Left hindlimb (tissue), 1 donor: ENCODE measurements at regions not wholly inside any gene's neighbourhood (a gene's known extent, or its start where the extent isn't known, plus 50 kb on each side); places are given as distances from the start of the nearest gene placed in this dataset.
"Not testable (repeated sequence)": the region's sequence is repeated elsewhere in the genome, so short reads cannot be mapped to it uniquely, and the experiment has no call there.

Experiments used
- DNase-seq: peaks from one replicate; pipeline ENCODE4 v3.0.0-alpha.2; 2018

DNA sequence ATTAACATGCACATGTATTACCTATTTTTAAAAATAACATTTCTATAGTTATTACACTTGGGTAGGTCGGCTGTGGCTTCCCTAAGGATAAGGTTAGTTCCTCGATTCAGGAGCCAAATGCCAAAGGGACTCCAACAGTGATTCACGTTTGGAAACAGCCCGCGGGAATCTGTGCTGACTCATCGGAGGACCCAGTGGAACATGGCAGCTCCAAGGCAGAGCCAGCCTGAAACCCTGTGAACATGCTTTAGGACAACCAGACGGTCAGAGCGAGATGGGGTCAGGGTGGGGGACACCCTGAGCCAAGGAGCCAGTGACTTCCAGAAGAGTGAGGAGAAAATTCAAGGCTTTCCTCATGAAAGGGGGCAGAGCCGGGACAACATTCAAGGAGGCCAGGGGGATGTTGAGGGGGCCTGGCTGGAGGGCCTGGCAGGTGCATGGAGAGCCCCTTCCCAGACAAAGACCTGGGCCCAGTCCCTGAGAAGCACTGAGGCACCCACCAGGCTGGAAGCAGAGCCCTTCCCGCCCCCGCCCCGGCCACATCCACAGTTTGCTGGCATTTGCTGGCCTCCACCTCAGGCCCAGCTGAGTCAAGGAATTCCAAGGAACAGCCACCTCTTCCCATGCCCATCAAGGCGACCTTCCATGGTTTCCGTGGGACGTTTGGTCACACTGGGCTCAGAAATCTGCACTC, 133.2 kb downstream of the SNX5 start:
- DNase-seq = no peak

DNA sequence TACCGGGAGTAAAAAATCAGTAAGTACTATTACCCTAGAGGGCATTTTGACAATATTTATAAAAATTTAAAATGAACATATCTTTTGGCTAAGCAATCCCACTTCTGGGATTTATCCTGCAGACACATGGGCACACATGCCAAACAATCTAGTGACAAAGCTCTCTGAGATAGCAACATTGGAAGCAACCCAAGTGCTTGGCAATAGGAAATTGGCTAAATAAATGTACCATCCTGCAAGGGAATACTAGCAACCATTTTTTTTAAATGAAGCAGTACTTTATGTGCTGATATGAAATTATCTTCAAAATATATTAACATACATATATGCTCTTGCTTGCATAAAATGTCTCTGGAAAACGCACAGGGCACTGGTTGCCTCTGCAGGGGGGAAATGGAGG, 133.8 kb downstream of the SNX5 start:
- DNase-seq = no peak

DNA sequence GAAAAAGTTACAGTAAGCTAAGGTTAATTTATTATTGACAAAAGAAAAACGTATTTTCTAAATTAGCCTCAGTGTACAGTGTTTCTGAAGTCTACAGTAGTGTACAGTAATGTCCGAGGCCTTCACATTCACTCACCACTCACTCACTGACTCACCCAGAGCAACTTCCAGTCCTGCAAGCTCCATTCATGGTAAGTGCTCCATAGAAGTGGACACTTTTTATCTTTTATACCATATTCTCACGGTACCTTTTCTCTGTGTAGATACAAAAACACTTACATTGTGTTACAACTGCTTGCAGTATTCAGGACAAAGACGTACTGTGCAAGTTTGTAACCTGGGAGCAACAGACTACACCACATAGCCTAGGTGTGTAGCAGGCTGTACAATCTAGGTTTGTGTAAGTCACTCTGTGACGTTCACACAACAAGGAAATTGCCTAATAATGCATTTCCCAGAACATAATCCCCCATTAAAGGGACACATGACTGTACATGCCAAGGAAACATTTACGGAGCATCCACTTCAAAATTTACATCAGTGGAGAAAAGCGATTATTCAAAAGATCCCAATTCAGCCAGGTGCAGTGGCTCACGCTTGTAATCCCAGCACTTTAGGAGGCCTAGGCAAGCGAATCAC, 133.4 kb downstream of the BANF2 start:
- no peak for DNase-seq

- DNase-seq = no peak
These were observed 132.6 kb downstream of the BANF2 start for GRCh38 chr20:17832236-17832915.

- no peak for DNase-seq
These were observed 128.9 kb downstream of the BANF2 start for GRCh38 chr20:17828598-17829144.

DNA sequence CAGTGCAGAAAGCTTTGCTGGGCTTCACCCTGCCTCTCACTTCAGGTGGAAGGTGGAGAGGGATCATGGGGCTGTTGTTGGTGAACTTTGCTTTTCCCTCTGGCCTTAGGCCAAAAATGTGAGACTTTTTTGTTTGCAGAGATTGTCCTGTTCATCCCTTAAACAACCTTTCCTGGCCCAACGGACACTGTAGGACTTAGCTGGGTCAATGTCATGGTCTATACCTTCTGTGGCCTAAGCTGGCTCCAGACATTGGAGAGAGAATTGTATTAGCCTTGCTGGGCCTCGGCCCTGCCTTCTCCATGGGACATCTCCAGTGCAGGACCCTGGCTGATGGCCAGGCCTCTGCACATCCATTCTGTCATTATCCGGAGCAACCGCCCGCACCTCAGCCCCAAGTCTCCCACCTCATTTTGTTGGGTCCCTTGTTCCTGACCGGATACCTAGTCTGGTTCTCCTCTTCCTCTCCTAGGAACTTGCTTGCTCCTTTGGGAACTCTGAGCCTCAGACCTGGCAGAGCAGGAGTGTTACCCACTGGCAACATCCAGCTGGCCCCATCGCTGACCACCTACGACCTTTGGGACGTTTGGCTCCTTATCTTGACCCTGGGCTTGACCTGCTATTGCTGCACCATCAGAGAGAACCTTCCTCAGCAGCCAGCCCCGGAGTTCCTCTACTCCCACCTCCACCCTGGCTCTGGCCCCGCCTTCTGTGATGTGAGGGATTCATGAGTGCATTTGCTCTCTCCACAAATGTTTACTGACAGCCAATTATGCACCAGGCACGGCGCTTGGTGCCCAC, 128.2 kb downstream of the BANF2 start:
- no peak for DNase-seq

GRCh38 chr20:17827079-17827478, 127.3 kb downstream of the BANF2 start:
- no peak for DNase-seq

DNA sequence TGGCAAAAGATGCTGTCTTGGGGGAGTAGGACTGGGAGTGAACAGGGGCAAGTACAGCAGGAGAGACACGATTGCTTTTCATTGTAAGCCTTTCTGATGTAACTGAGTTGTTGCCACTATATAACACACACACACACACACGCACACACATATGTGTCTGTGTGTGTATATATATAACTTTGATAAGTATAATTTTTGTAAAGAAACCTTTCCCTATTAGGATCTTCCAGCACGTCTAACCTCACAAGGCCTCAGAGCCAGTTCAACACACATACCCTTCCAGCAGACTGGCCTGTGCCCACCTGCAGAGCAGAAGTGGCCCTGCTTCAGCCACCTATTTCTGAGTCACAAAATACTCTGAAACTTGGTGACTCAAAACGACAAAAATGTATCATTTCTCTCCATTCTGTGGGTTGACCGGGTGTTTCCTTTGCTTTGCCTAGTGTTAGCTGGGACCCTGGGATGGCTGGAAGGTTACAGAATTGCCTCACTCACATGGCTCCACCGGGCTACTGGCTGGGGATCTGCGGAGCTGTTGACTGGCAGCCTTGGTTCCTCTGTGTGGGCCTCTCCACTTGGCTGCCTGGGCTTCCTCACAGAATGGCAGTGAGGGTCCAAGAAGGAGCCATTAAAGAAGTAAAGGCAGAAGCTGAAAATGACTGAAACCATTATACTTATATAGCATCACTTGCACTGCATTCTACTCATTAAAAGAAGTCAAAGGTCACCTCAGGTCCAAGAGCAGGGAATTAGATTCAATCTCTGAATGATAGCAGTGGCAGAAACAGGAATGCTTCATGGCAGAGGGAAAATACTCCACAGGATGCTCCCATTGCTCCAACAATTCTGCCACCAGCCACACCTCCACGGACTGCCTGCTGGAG, 126.4 kb downstream of the BANF2 start:
- no peak for DNase-seq

DNA sequence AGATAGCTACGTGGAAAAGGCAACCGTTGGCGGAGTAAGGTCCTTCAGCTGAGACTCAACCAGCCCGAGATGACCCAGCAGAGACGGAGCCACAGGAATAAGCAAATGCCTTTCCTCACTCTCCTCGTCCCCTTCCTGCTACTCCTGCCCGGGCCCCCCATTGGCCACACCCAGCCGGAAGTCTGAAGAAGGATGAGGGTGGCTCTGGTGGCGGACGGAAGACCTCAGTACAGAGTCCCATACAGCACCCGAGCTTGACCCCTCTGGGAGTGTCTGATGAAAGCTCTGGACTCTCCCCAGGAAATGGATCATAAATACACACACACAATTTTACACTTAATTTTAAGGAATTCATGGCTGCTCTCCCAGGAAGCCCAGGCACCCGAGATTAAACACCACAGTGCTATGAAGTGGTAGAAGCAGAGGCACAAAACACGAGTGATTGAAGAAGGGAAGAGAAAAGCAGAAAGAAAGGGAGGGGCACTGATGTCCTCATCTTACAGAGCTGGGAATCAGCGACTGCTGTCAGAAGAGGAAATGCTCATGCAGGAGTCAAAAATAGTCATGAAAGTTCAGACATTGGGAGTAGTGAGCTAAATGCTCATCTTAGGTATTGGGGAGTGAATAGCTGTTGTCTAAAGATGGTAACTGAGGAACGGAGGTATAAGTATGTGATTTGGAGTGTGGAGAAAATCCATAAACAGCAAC, 125.6 kb downstream of the BANF2 start:
- DNase-seq = no peak

GRCh38 chr20:17824676-17825251, 125.0 kb downstream of the BANF2 start:
- no peak for DNase-seq

DNA sequence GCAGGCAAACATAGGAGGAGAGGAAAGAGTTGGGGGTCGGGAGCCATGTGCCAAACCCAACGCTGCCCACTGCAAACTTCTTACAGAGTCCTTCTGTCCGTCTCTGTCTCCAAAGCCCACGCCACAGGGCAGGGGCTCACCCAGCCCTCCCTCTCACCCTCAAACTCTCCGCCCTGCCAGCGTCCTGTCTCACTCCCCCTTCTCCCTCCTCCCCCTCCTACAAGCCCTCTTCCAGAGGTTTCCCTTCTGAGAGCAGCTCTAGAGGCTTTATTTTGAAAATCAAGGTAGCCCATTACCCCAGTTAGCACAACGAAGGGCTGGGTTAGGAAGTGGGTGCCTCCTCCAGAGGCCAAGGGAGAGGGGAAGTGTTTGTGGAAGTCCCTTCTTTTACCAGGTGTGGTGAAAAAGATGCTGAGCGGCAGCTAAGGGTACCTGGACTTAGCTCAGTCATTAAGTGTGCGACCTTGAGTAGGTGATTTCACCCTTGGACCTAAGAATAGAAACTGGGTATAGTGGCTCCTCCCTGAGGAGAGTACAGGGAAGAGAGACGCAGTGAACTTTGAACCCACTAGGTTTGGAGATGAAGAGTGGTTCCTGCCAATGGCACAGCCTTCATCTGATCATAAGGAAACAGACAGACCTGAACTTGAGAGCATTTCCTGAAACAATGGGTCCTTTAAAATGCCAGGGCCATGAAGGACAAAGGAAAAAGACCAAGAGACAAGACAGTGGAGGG, 123.8 kb downstream of the BANF2 start:
- no peak for DNase-seq

DNA sequence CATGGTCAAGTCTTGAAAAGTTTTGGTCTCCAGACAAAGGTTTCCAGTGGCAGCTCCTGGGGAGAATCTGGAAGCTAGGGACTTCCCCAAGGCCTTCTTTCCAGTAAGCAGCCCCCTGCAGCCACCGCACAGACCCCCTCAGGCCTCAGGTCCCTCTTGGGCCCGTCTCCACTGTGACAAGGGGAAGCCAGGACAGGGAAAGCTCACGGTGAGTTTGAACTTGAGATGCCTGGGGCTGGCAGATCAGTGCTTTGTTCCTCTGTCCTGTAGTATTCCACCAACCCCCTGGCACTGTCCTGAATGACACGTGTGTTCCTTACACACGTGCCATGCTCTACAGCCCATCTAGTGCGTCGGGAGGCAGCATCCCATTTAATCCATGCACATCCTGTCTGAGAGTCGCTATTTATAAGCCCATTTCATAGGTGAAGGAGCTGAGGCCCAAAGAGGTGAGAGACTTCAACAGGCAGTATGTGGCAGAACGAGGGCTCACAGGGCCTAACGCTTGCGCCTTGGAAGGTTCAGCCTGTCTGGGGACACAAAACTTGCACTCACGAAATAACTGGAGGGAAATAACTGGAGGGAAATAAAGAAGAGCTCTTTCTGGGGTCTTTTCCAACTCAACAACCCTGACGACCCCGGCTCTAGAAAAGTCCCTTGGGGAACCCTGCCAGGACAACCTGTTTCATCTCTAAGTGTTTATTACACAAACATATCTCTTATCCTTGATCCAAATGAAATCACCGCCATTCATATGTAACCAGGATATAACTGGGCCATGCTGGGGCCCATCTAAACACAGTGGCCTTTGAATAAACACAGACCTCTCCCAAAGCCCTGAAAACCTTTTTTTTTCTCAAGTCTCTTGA, 123.0 kb downstream of the BANF2 start:
- DNase-seq = no peak

DNA sequence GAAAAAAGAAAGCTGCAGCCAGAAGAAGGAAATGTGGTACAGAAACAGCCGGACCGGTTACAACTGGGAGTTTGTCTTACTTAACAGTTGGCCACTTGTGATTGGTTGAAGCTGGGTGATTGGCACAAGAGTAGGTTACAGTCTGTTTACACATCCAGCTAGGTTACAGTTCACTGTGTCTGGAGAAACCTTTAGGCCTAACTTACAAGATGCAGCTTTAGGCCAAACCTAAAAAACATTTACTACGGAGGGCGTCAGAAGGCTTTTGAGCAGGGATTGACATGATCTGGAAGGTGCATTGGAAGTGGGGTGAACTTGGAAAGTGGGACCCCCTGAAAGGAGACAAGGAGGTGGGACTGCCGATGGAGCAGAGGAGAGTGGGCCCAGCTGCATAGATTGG, 122.3 kb downstream of the BANF2 start:
- peak; percentile 64 for DNase-seq

GRCh38 chr20:17821606-17822005, 121.8 kb downstream of the BANF2 start:
- DNase-seq = not testable (repeated sequence)

- no peak for DNase-seq
These were observed 119.8 kb downstream of the BANF2 start for GRCh38 chr20:17819395-17820093.

DNA sequence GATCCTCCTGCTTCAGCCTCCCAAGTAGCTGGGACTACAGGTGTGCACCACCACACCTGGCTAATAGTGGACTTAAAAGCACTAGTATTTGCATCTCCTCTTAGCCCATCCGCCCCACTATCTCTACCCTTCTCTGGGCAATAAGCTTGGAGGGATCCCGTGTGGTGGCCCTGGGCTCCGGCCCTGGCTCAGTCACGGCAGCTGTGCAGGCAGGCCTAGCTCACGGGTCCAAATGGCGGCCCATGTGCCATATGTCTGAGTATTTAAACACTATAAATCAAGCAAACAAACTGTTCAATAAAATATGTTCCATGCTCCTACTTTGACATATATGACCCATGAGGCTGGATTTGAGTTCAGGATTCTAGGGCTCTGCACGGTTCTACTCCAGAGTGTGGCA, 118.4 kb downstream of the BANF2 start:
- DNase-seq = no peak

- DNase-seq = no peak
These were observed 117.2 kb downstream of the BANF2 start for GRCh38 chr20:17816804-17817587.

DNA sequence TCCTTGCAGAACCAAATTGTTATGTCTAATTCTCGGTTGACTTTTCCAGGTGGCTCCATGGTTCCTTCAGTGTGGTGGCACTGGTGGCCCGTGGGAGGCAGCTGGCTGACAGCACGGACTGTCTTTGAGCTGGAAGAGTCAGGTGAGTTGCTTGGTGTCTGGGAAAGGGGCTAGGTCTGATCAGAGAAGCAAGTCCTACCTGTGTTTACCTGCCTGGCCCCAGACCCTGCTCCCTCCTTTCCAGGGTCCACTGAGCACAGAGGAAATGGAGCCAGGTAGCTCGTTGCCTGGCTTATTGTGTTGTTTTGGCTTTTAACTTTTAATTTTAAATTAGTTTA, 111.8 kb downstream of the BANF2 start:
- no peak for DNase-seq
